WTC11 (cell line): ENCODE measurements at regions not wholly inside any gene's neighbourhood (a gene's known extent, or its start where the extent isn't known, plus 50 kb on each side); places are given as distances from the start of the nearest gene placed in this dataset.

Experiments
- CTCF ChIP-seq: fragments of 200-600 bp; IDR thresholded peaks from 2 replicates; pipeline ENCODE4 v1.8.0; 2022; ENCODE audit warnings: antibody characterized with exemption
- E2F4 ChIP-seq: sonication (generic); formaldehyde crosslinking; IDR thresholded peaks from 2 replicates; pipeline ENCODE4 v1.8.1; 2022; ENCODE audit warnings: low read depth, mild to moderate bottlenecking, moderate library complexity, missing genetic modification reagents, borderline replicate concordance
- E2F5 ChIP-seq: sonication (generic); formaldehyde crosslinking; IDR thresholded peaks from 2 replicates; pipeline ENCODE4 v1.8.1; 2022; ENCODE audit warnings: mild to moderate bottlenecking, moderate library complexity, missing genetic modification reagents
- IRF2 ChIP-seq: sonication (generic); formaldehyde crosslinking; IDR thresholded peaks from 2 replicates; pipeline ENCODE4 v1.8.0; 2022; ENCODE audit warnings: low read depth, missing genetic modification reagents, borderline replicate concordance
- JUN ChIP-seq: sonication (generic); formaldehyde crosslinking; IDR thresholded peaks from 2 replicates; pipeline ENCODE4 v1.8.0; 2023; ENCODE audit warnings: mild to moderate bottlenecking, missing genetic modification reagents
- NR2C2 ChIP-seq: sonication (generic); formaldehyde crosslinking; IDR thresholded peaks from 2 replicates; pipeline ENCODE4 v1.8.0; 2022; ENCODE audit warnings: mild to moderate bottlenecking, missing genetic modification reagents

- TF ChIP-seq NR2C2 (no peak), CTCF (no peak), JUN (CRISPR knock-in tag) (no peak), E2F5 (CRISPR knock-in tag) (no peak), E2F4 (no peak), IRF2 (CRISPR knock-in tag) (no peak)
Measured at GRCh38 chr11:41954034-41954433, 494.6 kb upstream of the LRRC4C start.
